ENCODE measurements at regions not wholly inside any gene's neighbourhood (a gene's known extent, or its start where the extent isn't known, plus 50 kb on each side); places are given as distances from the start of the nearest gene placed in this dataset.
"Not testable (repeated sequence)": the region's sequence is repeated elsewhere in the genome, so short reads cannot be mapped to it uniquely, and the experiment has no call there.

DNA sequence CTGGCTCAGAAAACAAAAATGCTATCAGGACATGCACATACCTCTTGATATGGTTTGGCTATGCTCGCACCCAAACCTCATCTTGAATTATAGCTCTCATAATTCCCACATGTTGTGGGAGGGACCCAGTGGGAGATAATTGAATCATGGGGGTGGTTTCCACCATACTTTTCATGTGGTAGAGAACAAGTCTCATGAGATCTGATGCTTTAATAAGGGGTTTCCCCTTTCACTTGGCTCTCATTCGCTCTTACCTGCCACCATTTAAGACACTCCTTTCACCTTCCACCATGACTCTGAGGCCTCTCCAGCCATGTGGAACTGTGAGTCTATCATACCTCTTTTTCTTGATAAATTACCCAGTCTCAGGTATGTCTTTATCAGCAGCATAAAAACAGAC, 958.6 kb downstream of the TRAM1L1 start:
- ChIA-PET CTCF (no interaction called here), POLR2A (no interaction called here)
- no peak for DNase-seq
- Histone ChIP-seq H3K36me3 (ENCODE audit: control insufficient read depth in 4 of 4, insufficient read depth in 4 of 4, low read length in 3 of 4) (no peaks in the 10 kb centered on the region), H3K27ac (ENCODE audit: insufficient read depth in 1 of 2, low read depth in 1 of 2, low read length in 2 of 2, poor library complexity in 1 of 2, severe bottlenecking in 2 of 2) (no peak overlapping the region), H3K4me3 (ENCODE audit: control insufficient read depth in 1 of 7, extremely low read depth in 1 of 7, insufficient read depth in 4 of 7, low read depth in 2 of 7, low read length in 6 of 7) (no peak overlapping the region), H3K4me1 (ENCODE audit: control extremely low read depth in 1 of 4, control insufficient read depth in 4 of 4, insufficient read depth in 4 of 4, low read length in 3 of 4) (no peaks in the 10 kb centered on the region), H3K27me3 (replicated peaks in 2 of 5; ENCODE audit: control insufficient read depth in 4 of 5, insufficient read depth in 5 of 5, low read length in 4 of 5) (no peaks in the 10 kb centered on the region), H3K9me3 (ENCODE audit: control extremely low read depth in 1 of 5, control insufficient read depth in 4 of 5, insufficient read depth in 2 of 5, low read depth in 1 of 5, low read length in 4 of 5) (no peaks in the 10 kb centered on the region)
- WGBS (ENCODE audit: insufficient coverage), result no CpG with 5 or more reads among the region's 2 CpGs

DNA sequence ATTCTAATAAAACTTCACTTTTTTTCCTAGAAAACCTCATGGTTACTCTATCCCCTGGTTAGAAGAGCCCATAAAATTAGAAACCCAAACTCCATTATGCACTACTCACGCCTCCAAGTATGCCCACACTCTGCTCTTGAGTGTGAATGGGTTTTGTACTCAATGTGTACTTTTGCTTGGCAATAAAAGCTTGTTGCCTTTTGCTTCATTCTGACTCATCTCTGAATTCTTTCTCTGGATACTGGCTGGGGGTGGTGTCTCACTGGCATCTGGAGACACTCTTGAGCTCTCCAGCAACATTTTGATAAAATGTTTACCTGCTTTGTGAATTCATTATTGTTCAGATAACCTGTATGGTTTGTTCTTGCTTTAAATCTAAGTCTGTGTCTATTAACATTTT, 963.3 kb downstream of the TRAM1L1 start:
- ChIA-PET CTCF (no interaction called here), POLR2A (no interaction called here)
- Histone ChIP-seq H3K4me1 (ENCODE audit: control extremely low read depth in 1 of 4, control insufficient read depth in 4 of 4, insufficient read depth in 4 of 4, low read length in 3 of 4) (no peaks in the 10 kb centered on the region), H3K4me3 (ENCODE audit: control insufficient read depth in 1 of 7, extremely low read depth in 1 of 7, insufficient read depth in 4 of 7, low read depth in 2 of 7, low read length in 6 of 7) (no peak overlapping the region), H3K9me3 (ENCODE audit: control extremely low read depth in 1 of 5, control insufficient read depth in 4 of 5, insufficient read depth in 2 of 5, low read depth in 1 of 5, low read length in 4 of 5) (no peaks in the 10 kb centered on the region), H3K27ac (ENCODE audit: insufficient read depth in 1 of 2, low read depth in 1 of 2, low read length in 2 of 2, poor library complexity in 1 of 2, severe bottlenecking in 2 of 2) (no peak overlapping the region), H3K27me3 (replicated peaks in 2 of 5; ENCODE audit: control insufficient read depth in 4 of 5, insufficient read depth in 5 of 5, low read length in 4 of 5) (no peaks in the 10 kb centered on the region), H3K36me3 (ENCODE audit: control insufficient read depth in 4 of 4, insufficient read depth in 4 of 4, low read length in 3 of 4) (no peaks in the 10 kb centered on the region)
- WGBS (ENCODE audit: insufficient coverage), result no CpG with 5 or more reads among the region's 1 CpG
- no peak for DNase-seq

DNA sequence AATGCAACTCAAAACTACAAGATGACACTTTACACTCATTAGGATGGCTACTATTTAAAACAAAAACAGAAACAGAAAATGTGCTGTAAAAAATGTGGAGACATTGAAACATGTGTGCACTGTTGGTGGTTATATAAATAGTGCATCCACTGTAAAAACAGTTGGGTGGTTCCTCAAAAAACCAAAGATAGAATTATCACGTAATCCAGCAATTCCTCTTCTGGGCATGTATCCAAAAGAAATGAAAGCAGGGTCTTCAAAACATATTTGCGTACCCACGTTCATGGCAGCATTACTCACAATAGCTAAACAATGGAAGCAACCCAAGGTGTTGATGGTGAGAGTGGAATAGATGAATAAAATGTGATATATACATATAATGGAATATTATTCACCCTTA, 967.2 kb downstream of the TRAM1L1 start:
- POLR2A ChIA-PET, result no interaction called here
- H3K4me1 ChIP-seq (ENCODE audit: control extremely low read depth in 1 of 4, control insufficient read depth in 4 of 4, insufficient read depth in 4 of 4, low read length in 3 of 4), result no peaks in the 10 kb centered on the region
- CTCF ChIA-PET, result no interaction called here
- no peaks in the 10 kb centered on the region for H3K9me3 ChIP-seq (ENCODE audit: control extremely low read depth in 1 of 5, control insufficient read depth in 4 of 5, insufficient read depth in 2 of 5, low read depth in 1 of 5, low read length in 4 of 5)
- no peaks in the 10 kb centered on the region for H3K27me3 ChIP-seq (replicated peaks in 2 of 5; ENCODE audit: control insufficient read depth in 4 of 5, insufficient read depth in 5 of 5, low read length in 4 of 5)
- H3K27ac ChIP-seq (ENCODE audit: insufficient read depth in 1 of 2, low read depth in 1 of 2, low read length in 2 of 2, poor library complexity in 1 of 2, severe bottlenecking in 2 of 2), result no peak overlapping the region
- no peaks in the 10 kb centered on the region for H3K36me3 ChIP-seq (ENCODE audit: control insufficient read depth in 4 of 4, insufficient read depth in 4 of 4, low read length in 3 of 4)
- DNase-seq, result no peak
- no peak overlapping the region for H3K4me3 ChIP-seq (ENCODE audit: control insufficient read depth in 1 of 7, extremely low read depth in 1 of 7, insufficient read depth in 4 of 7, low read depth in 2 of 7, low read length in 6 of 7)
- no CpG with 5 or more reads among the region's 3 CpGs for WGBS (ENCODE audit: insufficient coverage)

GRCh38 chr4:116112861-116113260, 972.5 kb downstream of the TRAM1L1 start:
- POLR2A ChIA-PET; H3K27ac ChIP-seq (ENCODE audit: insufficient read depth in 1 of 2, low read depth in 1 of 2, low read length in 2 of 2, poor library complexity in 1 of 2, severe bottlenecking in 2 of 2); DNase-seq; H3K4me1 ChIP-seq (ENCODE audit: control extremely low read depth in 1 of 4, control insufficient read depth in 4 of 4, insufficient read depth in 4 of 4, low read length in 3 of 4); H3K27me3 ChIP-seq (replicated peaks in 2 of 5; ENCODE audit: control insufficient read depth in 4 of 5, insufficient read depth in 5 of 5, low read length in 4 of 5); H3K36me3 ChIP-seq (ENCODE audit: control insufficient read depth in 4 of 4, insufficient read depth in 4 of 4, low read length in 3 of 4); H3K9me3 ChIP-seq (ENCODE audit: control extremely low read depth in 1 of 5, control insufficient read depth in 4 of 5, insufficient read depth in 2 of 5, low read depth in 1 of 5, low read length in 4 of 5); H3K4me3 ChIP-seq (ENCODE audit: control insufficient read depth in 1 of 7, extremely low read depth in 1 of 7, insufficient read depth in 4 of 7, low read depth in 2 of 7, low read length in 6 of 7): not testable (repeated sequence)
- 100% methylated on average over 1 of the region's 3 CpGs for WGBS (ENCODE audit: insufficient coverage)
- CTCF ChIA-PET, result interaction anchor here (0.8 kb wide), 1 partner anchor 1921 kb away, joined by 3 read pairs; no protein-coding TSS in a partner anchor

DNA sequence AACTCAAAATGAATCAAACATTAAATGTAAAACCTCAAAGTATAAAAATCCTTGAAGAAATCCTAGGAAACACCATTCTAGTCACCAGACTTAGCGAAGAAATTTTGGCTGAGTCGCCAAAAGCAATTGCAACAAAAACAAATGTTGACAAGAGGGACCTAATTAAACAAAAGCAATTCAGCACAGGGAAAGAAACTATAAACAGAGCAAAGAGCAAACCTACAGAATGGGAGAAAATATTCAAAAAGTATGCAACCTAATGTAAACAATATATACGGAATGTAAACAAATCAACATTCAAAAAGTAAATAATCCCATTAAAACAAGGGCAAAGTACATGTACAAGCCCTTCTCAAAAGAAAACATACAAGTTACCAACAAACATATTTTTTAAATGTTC, 974.7 kb downstream of the TRAM1L1 start:
- 100% methylated on average over 2 of the region's 3 CpGs for WGBS (ENCODE audit: insufficient coverage)
- no peaks in the 10 kb centered on the region for H3K4me1 ChIP-seq (ENCODE audit: control extremely low read depth in 1 of 4, control insufficient read depth in 4 of 4, insufficient read depth in 4 of 4, low read length in 3 of 4)
- POLR2A ChIA-PET, result no interaction called here
- peaks cover 0 to 1% (median 0%) of the 10 kb centered on the region in 5 experiments for H3K9me3 ChIP-seq (ENCODE audit: control extremely low read depth in 1 of 5, control insufficient read depth in 4 of 5, insufficient read depth in 2 of 5, low read depth in 1 of 5, low read length in 4 of 5)
- H3K36me3 ChIP-seq (ENCODE audit: control insufficient read depth in 4 of 4, insufficient read depth in 4 of 4, low read length in 3 of 4), result no peaks in the 10 kb centered on the region
- CTCF ChIA-PET, result no interaction called here
- no peak for DNase-seq
- H3K4me3 ChIP-seq (ENCODE audit: control insufficient read depth in 1 of 7, extremely low read depth in 1 of 7, insufficient read depth in 4 of 7, low read depth in 2 of 7, low read length in 6 of 7), result no peak overlapping the region
- no peaks in the 10 kb centered on the region for H3K27me3 ChIP-seq (replicated peaks in 2 of 5; ENCODE audit: control insufficient read depth in 4 of 5, insufficient read depth in 5 of 5, low read length in 4 of 5)
- no peak overlapping the region for H3K27ac ChIP-seq (ENCODE audit: insufficient read depth in 1 of 2, low read depth in 1 of 2, low read length in 2 of 2, poor library complexity in 1 of 2, severe bottlenecking in 2 of 2)

DNA sequence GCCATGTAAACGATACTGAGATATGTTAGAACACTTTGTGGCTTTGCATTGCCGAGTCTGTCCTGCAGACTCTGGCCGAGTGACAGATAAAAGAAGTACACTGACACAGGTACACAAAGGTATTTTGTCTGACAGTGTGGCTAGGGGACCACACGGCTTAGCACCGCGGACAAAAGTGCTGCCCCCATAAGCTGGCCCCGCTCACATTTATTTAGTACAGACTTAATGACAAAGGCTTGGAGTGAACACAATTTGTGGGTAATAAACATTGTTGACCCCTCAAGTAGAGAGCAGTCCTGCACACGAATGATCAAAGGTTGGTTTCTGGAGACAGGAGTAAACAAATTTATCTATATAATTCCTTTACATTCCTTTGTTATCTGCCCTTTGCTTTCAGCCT, 976.8 kb downstream of the TRAM1L1 start:
- no peaks in the 10 kb centered on the region for H3K27me3 ChIP-seq (replicated peaks in 2 of 5; ENCODE audit: control insufficient read depth in 4 of 5, insufficient read depth in 5 of 5, low read length in 4 of 5)
- H3K4me3 ChIP-seq (ENCODE audit: control insufficient read depth in 1 of 7, extremely low read depth in 1 of 7, insufficient read depth in 4 of 7, low read depth in 2 of 7, low read length in 6 of 7), result no peak overlapping the region
- peaks cover 0 to 1% (median 0%) of the 10 kb centered on the region in 5 experiments for H3K9me3 ChIP-seq (ENCODE audit: control extremely low read depth in 1 of 5, control insufficient read depth in 4 of 5, insufficient read depth in 2 of 5, low read depth in 1 of 5, low read length in 4 of 5)
- no peak for DNase-seq
- 96% methylated on average over 8 of the region's 8 CpGs for WGBS (ENCODE audit: insufficient coverage)
- ChIA-PET POLR2A (no interaction called here), CTCF (no interaction called here)
- no peaks in the 10 kb centered on the region for H3K36me3 ChIP-seq (ENCODE audit: control insufficient read depth in 4 of 4, insufficient read depth in 4 of 4, low read length in 3 of 4)
- H3K4me1 ChIP-seq (ENCODE audit: control extremely low read depth in 1 of 4, control insufficient read depth in 4 of 4, insufficient read depth in 4 of 4, low read length in 3 of 4), result no peaks in the 10 kb centered on the region
- H3K27ac ChIP-seq (ENCODE audit: insufficient read depth in 1 of 2, low read depth in 1 of 2, low read length in 2 of 2, poor library complexity in 1 of 2, severe bottlenecking in 2 of 2), result no peak overlapping the region

GRCh38 chr4:116101321-116101720, 984.1 kb downstream of the TRAM1L1 start:
- H3K4me1 ChIP-seq (ENCODE audit: control extremely low read depth in 1 of 4, control insufficient read depth in 4 of 4, insufficient read depth in 4 of 4, low read length in 3 of 4), result no peaks in the 10 kb centered on the region
- no peaks in the 10 kb centered on the region for H3K36me3 ChIP-seq (ENCODE audit: control insufficient read depth in 4 of 4, insufficient read depth in 4 of 4, low read length in 3 of 4)
- CTCF ChIA-PET, result no interaction called here
- H3K27ac ChIP-seq (ENCODE audit: insufficient read depth in 1 of 2, low read depth in 1 of 2, low read length in 2 of 2, poor library complexity in 1 of 2, severe bottlenecking in 2 of 2), result no peak overlapping the region
- WGBS (ENCODE audit: insufficient coverage), result no CpG with 5 or more reads among the region's 1 CpG
- no peak for DNase-seq
- peaks cover 0 to 10% (median 2%) of the 10 kb centered on the region in 5 experiments for H3K9me3 ChIP-seq (ENCODE audit: control extremely low read depth in 1 of 5, control insufficient read depth in 4 of 5, insufficient read depth in 2 of 5, low read depth in 1 of 5, low read length in 4 of 5)
- H3K27me3 ChIP-seq (replicated peaks in 2 of 5; ENCODE audit: control insufficient read depth in 4 of 5, insufficient read depth in 5 of 5, low read length in 4 of 5), result no peaks in the 10 kb centered on the region
- POLR2A ChIA-PET, result no interaction called here
- no peak overlapping the region for H3K4me3 ChIP-seq (ENCODE audit: control insufficient read depth in 1 of 7, extremely low read depth in 1 of 7, insufficient read depth in 4 of 7, low read depth in 2 of 7, low read length in 6 of 7)

GRCh38 chr4:116099596-116099995, 985.8 kb downstream of the TRAM1L1 start:
- H3K4me3 ChIP-seq (ENCODE audit: control insufficient read depth in 1 of 7, extremely low read depth in 1 of 7, insufficient read depth in 4 of 7, low read depth in 2 of 7, low read length in 6 of 7), result no peak overlapping the region
- H3K4me1 ChIP-seq (ENCODE audit: control extremely low read depth in 1 of 4, control insufficient read depth in 4 of 4, insufficient read depth in 4 of 4, low read length in 3 of 4), result no peaks in the 10 kb centered on the region
- H3K27ac ChIP-seq (ENCODE audit: insufficient read depth in 1 of 2, low read depth in 1 of 2, low read length in 2 of 2, poor library complexity in 1 of 2, severe bottlenecking in 2 of 2), result no peak overlapping the region
- DNase-seq, result no peak
- H3K36me3 ChIP-seq (ENCODE audit: control insufficient read depth in 4 of 4, insufficient read depth in 4 of 4, low read length in 3 of 4), result no peaks in the 10 kb centered on the region
- H3K27me3 ChIP-seq (replicated peaks in 2 of 5; ENCODE audit: control insufficient read depth in 4 of 5, insufficient read depth in 5 of 5, low read length in 4 of 5), result no peaks in the 10 kb centered on the region
- CTCF ChIA-PET, result no interaction called here
- H3K9me3 ChIP-seq (ENCODE audit: control extremely low read depth in 1 of 5, control insufficient read depth in 4 of 5, insufficient read depth in 2 of 5, low read depth in 1 of 5, low read length in 4 of 5), result peaks cover 0 to 10% (median 2%) of the 10 kb centered on the region in 5 experiments
- POLR2A ChIA-PET, result no interaction called here

All from common myeloid progenitor, CD34-positive (primary cell).